ENCODE measurements at regions not wholly inside any gene's neighbourhood (a gene's known extent, or its start where the extent isn't known, plus 50 kb on each side); places are given as distances from the start of the nearest gene placed in this dataset.

- no peak for TF ChIP-seq TAF1 (IDR thresholded peaks at IDR 0.05; ENCODE audit: low read depth)
- TF ChIP-seq RAD21 (conservative IDR thresholded peaks at IDR 0.05) = no peak
- no peak for TF ChIP-seq CTCF (IDR thresholded peaks at IDR 0.05; ENCODE audit: poor library complexity, severe bottlenecking)
- no peak for TF ChIP-seq EP300 (conservative IDR thresholded peaks at IDR 0.05; ENCODE audit: poor library complexity, severe bottlenecking)
- no peak for TF ChIP-seq EZH2 (IDR thresholded peaks at IDR 0.05; ENCODE audit: borderline replicate concordance, insufficient read depth, low read length, poor library complexity, severe bottlenecking)
- no peak for TF ChIP-seq POLR2AphosphoS5 (IDR thresholded peaks at IDR 0.05)
- no peak for TF ChIP-seq MXI1 (conservative IDR thresholded peaks at IDR 0.05; ENCODE audit: poor library complexity, severe bottlenecking)
- no peak for TF ChIP-seq SMC3 (conservative IDR thresholded peaks at IDR 0.05; ENCODE audit: poor library complexity)
- TF ChIP-seq REST (IDR thresholded peaks at IDR 0.05; ENCODE audit: borderline replicate concordance) = no peak
Observed at GRCh38 chr13:47005756-47006414, 109.0 kb upstream of the HTR2A start.

Data from neural cell (in vitro differentiated cells).